DND-41 (cell line): ENCODE measurements at regions not wholly inside any gene's neighbourhood (a gene's known extent, or its start where the extent isn't known, plus 50 kb on each side); places are given as distances from the start of the nearest gene placed in this dataset.

Experiments
- ATAC-seq: fragments of 200-7000 bp; cut with Tn5 transposase; 3 replicates; pipeline ENCODE4 v1.9.1; 2021; ENCODE audit warnings: low read depth; ENCODE audit not compliant: insufficient read depth
- DNase-seq: peaks from one replicate; pipeline ENCODE4 v3.0.0-alpha.2; 2020
- H2AFZ ChIP-seq: 2 replicates; pipeline ENCODE4 v1.6.0; 2012; ENCODE audit warnings: low read depth, low read length
- H3K27ac ChIP-seq: 2 replicates; pipeline ENCODE4 v1.5.1; 2012; ENCODE audit warnings: low read length, inconsistent platforms
- H3K27me3 ChIP-seq: fragments of 200-600 bp; sonication (generic); 2 replicates; pipeline ENCODE4 v1.6.0; 2012; ENCODE audit warnings: low read length, mild to moderate bottlenecking, inconsistent platforms; ENCODE audit not compliant: insufficient read depth, poor library complexity
- H3K36me3 ChIP-seq: 2 replicates; pipeline ENCODE4 v1.5.1; 2012; ENCODE audit warnings: low read length, inconsistent platforms; ENCODE audit not compliant: insufficient read depth
- H3K4me1 ChIP-seq: 2 replicates; pipeline ENCODE4 v1.5.1; 2012; ENCODE audit warnings: mild to moderate bottlenecking, low read length; ENCODE audit not compliant: insufficient read depth
- H3K4me2 ChIP-seq: 2 replicates; pipeline ENCODE4 v1.6.0; 2012; ENCODE audit warnings: mild to moderate bottlenecking, moderate library complexity, low read length, inconsistent platforms; ENCODE audit not compliant: insufficient read depth
- H3K4me3 ChIP-seq, 2 experiments: fragments of 200-600 bp in 1 of 2; shearing (Covaris generic) in 1 of 2; 2 replicates each; pipeline ENCODE4 v1.5.1; 2012 to 2016; ENCODE audit warnings: inconsistent platforms in 2 of 2, low read length in 2 of 2, mild to moderate bottlenecking in 2 of 2, low read depth in 1 of 2, moderate library complexity in 1 of 2
- H3K79me2 ChIP-seq: 2 replicates; pipeline ENCODE4 v1.6.0; 2012; ENCODE audit warnings: low read length, inconsistent platforms; ENCODE audit not compliant: insufficient read depth
- H3K9ac ChIP-seq: 2 replicates; pipeline ENCODE4 v1.6.0; 2012; ENCODE audit warnings: low read depth, mild to moderate bottlenecking, inconsistent platforms, low read length, moderate library complexity
- H3K9me3 ChIP-seq: 2 replicates; pipeline ENCODE4 v1.5.1; 2012; ENCODE audit warnings: low read length, moderate library complexity, mild to moderate bottlenecking, inconsistent platforms; ENCODE audit not compliant: insufficient read depth, severe bottlenecking
- H4K20me1 ChIP-seq: 2 replicates; pipeline ENCODE4 v1.6.0; 2012; ENCODE audit warnings: low read length; ENCODE audit not compliant: insufficient read depth
- CTCF ChIP-seq: IDR thresholded peaks from 2 replicates; pipeline ENCODE4 v1.5.1; 2012; ENCODE audit warnings: borderline replicate concordance, low read length, moderate library complexity, mild to moderate bottlenecking; ENCODE audit not compliant: poor library complexity, severe bottlenecking; ENCODE audit errors: extremely low read depth
- EZH2 ChIP-seq: IDR thresholded peaks from 3 replicates; pipeline ENCODE4 v1.6.1; 2012; ENCODE audit warnings: borderline replicate concordance, low read depth, mild to moderate bottlenecking, moderate library complexity, low read length, inconsistent platforms; ENCODE audit not compliant: severe bottlenecking

GRCh38 chr13:90454002-90454636 lies 893.4 kb upstream of the MIR17HG start:
- Histone ChIP-seq H3K4me1 (no peaks in the 10 kb centered on the region), H3K9ac (no peak overlapping the region), H3K9me3 (no peaks in the 10 kb centered on the region), H2AFZ (no peak overlapping the region), H3K36me3 (no peaks in the 10 kb centered on the region), H3K27me3 (no peaks in the 10 kb centered on the region), H3K79me2 (no peaks in the 10 kb centered on the region), H3K27ac (no peak overlapping the region), H3K4me3 (no peak overlapping the region), H4K20me1 (no peaks in the 10 kb centered on the region), H3K4me2 (no peak overlapping the region)
- no peak for DNase-seq
- ATAC-seq = no peak
- TF ChIP-seq EZH2 = no peak
- no peak for TF ChIP-seq CTCF

GRCh38 chr13:90455067-90455466 lies 892.4 kb upstream of the MIR17HG start:
- Histone ChIP-seq H3K9me3 (no peaks in the 10 kb centered on the region), H3K27ac (no peak overlapping the region), H3K79me2 (no peaks in the 10 kb centered on the region), H3K4me3 (no peak overlapping the region), H4K20me1 (no peaks in the 10 kb centered on the region), H3K9ac (no peak overlapping the region), H2AFZ (no peak overlapping the region), H3K4me1 (no peaks in the 10 kb centered on the region), H3K4me2 (no peak overlapping the region), H3K27me3 (no peaks in the 10 kb centered on the region), H3K36me3 (no peaks in the 10 kb centered on the region)
- TF ChIP-seq CTCF (no peak), EZH2 (no peak)
- DNase-seq (no peak), ATAC-seq (no peak)

GRCh38 chr13:90455823-90456222 lies 891.7 kb upstream of the MIR17HG start:
- H3K79me2 ChIP-seq = no peaks in the 10 kb centered on the region
- no peak overlapping the region for H2AFZ ChIP-seq
- ATAC-seq = no peak
- H3K4me3 ChIP-seq = no peak overlapping the region
- H4K20me1 ChIP-seq = no peaks in the 10 kb centered on the region
- no peaks in the 10 kb centered on the region for H3K27me3 ChIP-seq
- H3K36me3 ChIP-seq = no peaks in the 10 kb centered on the region
- DNase-seq = no peak
- H3K4me2 ChIP-seq = no peak overlapping the region
- no peaks in the 10 kb centered on the region for H3K4me1 ChIP-seq
- H3K9me3 ChIP-seq = no peaks in the 10 kb centered on the region
- no peak overlapping the region for H3K9ac ChIP-seq
- H3K27ac ChIP-seq = no peak overlapping the region
- TF ChIP-seq CTCF = no peak
- TF ChIP-seq EZH2 = no peak
